GM10248 (cell line): ENCODE measurements at regions not wholly inside any gene's neighbourhood (a gene's known extent, or its start where the extent isn't known, plus 50 kb on each side); places are given as distances from the start of the nearest gene placed in this dataset.

Experiments
- CTCF ChIA-PET: fragments of 300-600 bp; sonication (Branson Sonifier 250); formaldehyde crosslinking; extraction: SDS; loops from one replicate; lab custom pipeline; 2021; ENCODE audit warnings: antibody characterized with exemption; lab: Yijun Ruan, JAX
- POLR2A ChIA-PET: fragments of 350-650 bp; sonication (Branson Sonifier 250); formaldehyde crosslinking; extraction: SDS; loops from one replicate; lab custom pipeline; 2020; ENCODE audit warnings: antibody characterized with exemption; lab: Yijun Ruan, JAX
- DNase-seq: peaks from one replicate; pipeline ENCODE4 v3.0.0; 2012; ENCODE audit errors: extremely low spot score
- CTCF ChIP-seq: IDR thresholded peaks from 2 replicates; pipeline ENCODE4 v1.5.1; 2012; ENCODE audit warnings: mild to moderate bottlenecking, low read depth; ENCODE audit errors: extremely low read depth, missing control alignments, control extremely low read depth

DNA sequence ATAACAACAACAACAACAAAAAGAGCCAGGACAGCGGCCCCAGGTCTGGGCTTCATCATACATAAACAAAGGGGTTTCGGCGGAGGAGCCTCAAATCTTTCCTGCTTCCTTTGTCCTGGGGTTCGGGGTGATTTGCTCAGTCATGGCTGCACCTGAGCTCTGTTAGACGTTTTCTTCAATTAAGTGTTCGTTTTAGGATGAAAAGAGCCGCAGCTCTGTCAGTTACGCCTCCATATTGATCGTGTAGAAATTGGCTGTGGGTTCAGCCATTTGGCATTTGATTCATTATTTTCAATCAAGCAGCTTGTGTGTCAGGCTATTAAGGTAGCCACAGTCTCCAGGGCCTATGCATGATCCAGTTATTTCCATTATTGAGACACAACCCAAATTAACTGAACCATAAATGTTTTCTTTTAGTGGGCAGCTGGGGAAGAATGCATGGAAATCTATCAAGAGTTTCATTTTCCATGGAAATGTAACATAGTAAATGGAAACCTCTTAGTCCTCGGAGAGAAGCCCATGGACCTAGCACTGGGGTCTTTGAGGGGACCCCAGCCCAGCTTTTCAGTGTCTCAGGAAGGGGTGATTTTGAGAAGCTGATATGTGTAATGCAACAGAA lies 370.0 kb upstream of the C1orf174 start:
- DNase-seq = no peak
- TF ChIP-seq CTCF = no peak
- ChIA-PET CTCF (no interaction called here), POLR2A (no interaction called here)

GRCh38 chr1:4270651-4271337 lies 370.7 kb upstream of the C1orf174 start:
- CTCF ChIA-PET = no interaction called here
- POLR2A ChIA-PET = no interaction called here
- TF ChIP-seq CTCF = no peak
- DNase-seq = no peak

- CTCF ChIA-PET = interaction anchor here (1.3 kb wide), 1 partner anchor 11 kb away, joined by 3 read pairs; no protein-coding TSS in a partner anchor
- no peak for TF ChIP-seq CTCF
- DNase-seq = no peak
- POLR2A ChIA-PET = no interaction called here
Measured at GRCh38 chr1:4271338-4271998, 371.4 kb upstream of the C1orf174 start.

- DNase-seq = no peak
- POLR2A ChIA-PET = no interaction called here
- no peak for TF ChIP-seq CTCF
- CTCF ChIA-PET = interaction anchor here (1.3 kb wide), 1 partner anchor 10 kb away, joined by 3 read pairs; no protein-coding TSS in a partner anchor
Measured at GRCh38 chr1:4272568-4272967, 372.5 kb upstream of the C1orf174 start.

- CTCF ChIA-PET = no interaction called here
- POLR2A ChIA-PET = no interaction called here
- TF ChIP-seq CTCF = no peak
- DNase-seq = no peak
Measured at GRCh38 chr1:4273243-4273642, 373.2 kb upstream of the C1orf174 start.

- no peak for TF ChIP-seq CTCF
- DNase-seq = no peak
- ChIA-PET CTCF (no interaction called here), POLR2A (no interaction called here)
Measured at GRCh38 chr1:4273747-4274146, 373.7 kb upstream of the C1orf174 start.
